ENCODE measurements at regions not wholly inside any gene's neighbourhood (a gene's known extent, or its start where the extent isn't known, plus 50 kb on each side); places are given as distances from the start of the nearest gene placed in this dataset.
"Not testable (repeated sequence)": the region's sequence is repeated elsewhere in the genome, so short reads cannot be mapped to it uniquely, and the experiment has no call there.

DNA sequence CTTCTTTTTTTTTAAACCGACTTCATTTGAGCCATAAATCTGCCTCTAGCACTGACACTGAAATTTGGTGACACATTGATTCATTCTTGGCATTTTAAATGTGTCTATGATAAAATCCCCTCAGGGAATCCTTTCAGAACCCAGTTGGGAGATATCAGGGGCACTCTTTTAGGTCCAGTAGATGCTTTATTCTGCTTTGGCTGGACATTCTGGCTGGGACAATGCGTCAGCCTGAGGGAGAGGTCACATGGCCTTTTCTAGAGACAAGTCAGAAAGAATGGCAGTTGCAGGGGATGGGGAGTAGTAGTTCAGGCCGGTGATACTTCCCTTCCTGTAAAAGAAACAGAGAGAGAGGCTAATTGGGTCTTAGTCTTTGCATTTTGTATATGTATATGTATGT, 63.1 kb downstream of the TRIM43 start:
- not testable (repeated sequence) for DNase-seq

DNA sequence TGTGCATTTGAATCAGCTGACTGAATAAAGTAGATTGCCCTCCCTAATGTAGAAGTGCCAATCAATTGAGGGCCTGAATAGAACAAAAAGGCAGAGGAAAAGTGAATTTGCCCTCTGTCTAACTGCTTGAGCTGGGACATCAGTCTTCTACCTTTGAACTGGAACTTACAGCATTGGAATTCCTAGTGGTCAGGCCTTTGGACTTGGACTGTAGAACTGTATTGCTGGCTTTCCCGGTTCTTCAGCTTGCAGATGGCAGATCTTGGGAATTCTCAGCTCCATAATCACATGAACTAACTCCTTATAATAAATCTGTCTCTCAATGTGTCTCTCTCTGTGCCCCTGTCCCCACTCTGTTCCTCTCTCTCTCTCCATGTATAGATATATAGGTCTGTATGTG, 64.8 kb downstream of the TRIM43 start:
- not testable (repeated sequence) for DNase-seq

DNA sequence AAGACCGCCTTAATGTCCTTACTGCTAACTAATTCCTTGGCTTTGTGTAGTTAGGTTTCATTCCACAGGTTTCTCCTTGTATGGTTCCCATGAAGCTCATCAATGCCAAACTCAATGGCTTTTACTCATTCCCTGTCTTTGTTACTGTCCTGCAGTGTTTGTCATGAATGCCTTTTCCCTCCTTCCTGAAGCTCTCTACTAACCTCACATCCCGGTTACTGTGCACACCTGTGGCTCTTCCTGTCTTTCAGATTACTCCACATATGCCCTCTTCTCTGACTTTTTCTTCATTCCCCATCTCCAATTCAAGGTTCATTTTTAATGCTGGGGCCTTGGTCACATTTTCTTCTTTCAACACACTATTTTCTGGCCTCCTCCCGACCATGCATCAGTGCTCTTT, 66.1 kb downstream of the TRIM43 start:
- DNase-seq = not testable (repeated sequence)

DNA sequence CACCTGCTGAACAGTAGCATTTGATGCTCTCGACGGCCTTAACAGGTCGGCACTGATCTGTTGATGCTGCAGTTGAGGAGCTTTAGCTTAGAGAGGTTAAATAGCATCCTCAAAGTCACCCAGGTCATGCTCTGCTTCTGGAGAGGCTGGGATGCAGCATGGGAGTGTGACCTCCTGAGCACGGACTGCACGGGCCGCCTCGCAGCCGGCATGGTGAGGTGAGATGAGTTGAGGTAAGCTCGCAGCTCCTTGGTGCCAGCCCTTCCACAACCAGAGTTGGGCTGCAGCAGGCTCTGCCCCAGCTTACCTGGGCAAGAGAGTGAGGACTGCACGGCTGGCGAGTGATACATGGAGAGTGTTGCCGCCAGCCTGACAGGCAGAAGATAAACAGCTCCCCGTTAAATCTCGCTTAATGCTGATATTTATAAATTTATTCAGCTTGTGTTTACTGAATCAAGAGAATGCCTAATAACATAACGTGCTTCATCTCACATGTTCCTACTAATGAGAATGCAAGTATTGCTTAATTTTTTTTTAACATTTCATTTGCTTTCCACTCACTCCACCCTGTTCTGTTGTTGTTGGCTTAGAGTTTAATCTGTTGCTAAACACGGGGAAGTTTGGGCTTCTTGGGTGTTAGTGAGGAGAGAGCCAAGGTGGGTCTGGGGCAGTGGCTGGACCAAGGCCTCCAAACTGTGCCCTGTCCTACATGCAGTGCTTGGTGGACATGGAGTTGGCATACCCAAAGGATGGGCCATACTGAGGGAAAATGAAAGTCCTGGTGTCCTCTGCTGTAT, 69.2 kb downstream of the TRIM43 start:
- not testable (repeated sequence) for DNase-seq

DNA sequence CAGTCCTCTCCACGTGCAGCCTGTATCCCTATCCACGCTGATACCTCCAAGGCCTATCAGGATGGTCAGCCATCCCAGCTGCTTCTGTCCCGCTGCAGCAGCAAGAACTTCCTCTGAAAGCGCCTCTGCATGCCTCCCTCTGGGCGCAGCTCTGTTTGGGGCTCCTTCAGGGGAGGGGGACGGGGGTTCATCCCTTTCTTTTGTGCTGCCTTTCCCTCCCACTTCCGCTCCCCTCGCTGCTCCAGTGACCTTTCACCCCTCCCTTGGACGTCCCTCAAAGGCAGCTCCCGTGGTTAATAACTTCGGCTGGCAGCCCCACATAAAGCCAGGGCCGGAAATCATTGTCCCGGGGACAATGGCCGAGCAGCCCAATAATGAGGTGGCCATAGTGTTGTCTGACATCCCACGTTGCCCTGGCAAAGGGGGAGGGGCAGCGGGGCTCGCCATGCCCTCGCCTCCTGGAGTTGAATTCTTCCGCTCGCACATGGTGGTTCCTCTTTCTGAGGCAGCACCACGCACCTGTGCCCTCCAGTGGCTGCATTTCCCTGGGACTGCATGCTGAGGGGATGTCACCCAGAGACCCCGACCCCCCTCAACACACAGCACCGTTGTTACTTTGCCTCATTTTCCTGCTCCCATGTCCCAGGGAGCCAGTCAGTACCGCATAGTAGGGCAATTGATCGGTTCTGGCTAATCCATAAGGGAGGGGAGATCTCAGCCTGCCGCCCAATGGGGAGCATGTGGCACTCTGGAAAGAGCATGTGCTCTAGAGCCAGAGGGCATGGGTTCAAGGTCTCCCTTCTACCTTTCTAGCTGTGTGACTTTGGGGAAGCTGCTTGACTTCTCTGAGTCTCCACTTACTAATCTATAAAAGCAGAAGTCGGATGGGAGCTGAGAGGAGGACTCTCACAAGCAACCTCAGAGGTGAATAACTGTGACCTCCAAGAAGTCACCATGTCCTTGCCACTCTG, 72.0 kb downstream of the TRIM43 start:
- not testable (repeated sequence) for DNase-seq

DNA sequence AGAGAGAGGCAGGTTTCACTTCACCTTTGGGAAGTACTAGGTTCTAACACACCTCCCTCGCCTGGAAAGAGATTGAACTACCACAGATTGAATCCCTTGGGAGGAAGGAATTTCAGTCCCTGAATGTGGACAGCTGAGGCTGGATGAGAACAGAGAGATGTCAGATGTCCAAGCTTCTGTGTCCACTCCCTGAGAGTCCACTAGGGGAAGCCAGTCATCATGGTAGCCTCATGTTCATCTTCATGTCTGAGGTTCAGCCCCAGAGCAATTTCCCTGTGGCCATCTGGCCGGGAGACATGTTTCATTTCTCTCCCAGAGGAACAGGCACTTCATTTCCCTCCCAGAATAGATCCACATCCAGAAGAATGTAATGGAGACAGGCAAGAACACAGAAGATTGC, 74.8 kb downstream of the TRIM43 start:
- DNase-seq = not testable (repeated sequence)

DNA sequence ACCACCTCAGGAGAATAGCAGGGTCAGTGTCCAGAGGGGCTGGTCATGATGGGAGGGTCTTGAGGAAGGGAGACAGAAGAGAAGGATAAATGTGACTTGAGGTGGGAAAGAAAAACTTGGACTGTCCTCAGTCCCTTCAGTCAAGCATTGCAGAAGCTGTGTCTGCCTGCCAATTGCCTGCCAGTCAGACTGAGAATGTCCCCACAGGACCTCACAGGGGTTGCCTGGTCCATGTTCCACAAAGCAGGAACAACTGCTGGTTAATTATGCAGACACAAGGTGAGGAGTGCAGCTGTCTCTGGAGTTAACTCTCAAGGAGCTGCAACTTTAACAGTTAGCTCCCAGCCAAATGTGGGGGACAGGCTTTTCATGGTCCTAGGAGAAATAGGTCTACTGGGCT, 75.7 kb downstream of the TRIM43 start:
- DNase-seq = no peak

DNA sequence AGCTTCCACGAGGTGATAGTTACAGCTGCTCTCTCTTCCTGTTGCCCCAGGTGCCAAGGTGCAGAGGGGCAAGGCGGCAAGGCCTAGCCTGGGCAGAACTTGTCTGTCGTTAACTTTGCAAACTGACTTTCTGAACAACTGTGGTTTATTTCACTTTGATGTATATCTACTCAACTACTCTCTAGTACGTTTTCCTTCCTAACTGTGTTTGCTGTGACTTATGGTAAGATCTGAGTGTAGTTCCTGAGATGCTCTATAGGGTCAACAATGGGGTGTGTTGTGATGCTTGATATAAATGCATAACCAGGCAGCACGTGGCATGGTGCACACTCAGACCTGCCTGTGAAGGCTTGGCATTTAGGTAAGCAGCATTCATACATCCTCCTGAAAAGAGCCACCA, 77.1 kb downstream of the TRIM43 start:
- DNase-seq = not testable (repeated sequence)

DNA sequence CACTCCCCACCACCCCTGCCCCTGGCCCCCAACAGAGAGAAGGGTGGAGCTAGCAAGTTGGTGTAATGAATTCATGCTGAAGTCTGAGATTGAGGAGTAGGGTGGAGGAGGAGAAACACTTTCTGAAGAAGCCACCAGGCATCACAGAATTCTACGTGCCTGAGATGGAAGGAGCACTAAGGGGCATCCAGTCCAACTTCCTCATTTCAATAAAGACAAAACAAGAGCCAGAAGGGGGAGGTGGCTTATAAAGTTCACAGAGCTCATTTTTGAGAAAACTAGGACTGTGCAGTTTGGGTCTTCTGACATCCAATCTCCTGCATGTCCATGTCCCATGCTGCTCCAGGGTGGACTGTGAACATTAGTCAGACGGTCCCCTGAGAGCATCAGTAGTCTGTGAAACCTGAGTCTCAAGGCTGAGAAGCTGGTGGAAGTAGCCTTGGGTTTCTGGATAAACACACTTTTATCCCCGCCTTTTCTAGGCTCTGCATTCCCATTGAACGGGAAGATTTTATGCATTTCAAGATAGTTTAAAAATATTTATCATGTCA, 77.7 kb downstream of the TRIM43 start:
- DNase-seq = no peak

DNA sequence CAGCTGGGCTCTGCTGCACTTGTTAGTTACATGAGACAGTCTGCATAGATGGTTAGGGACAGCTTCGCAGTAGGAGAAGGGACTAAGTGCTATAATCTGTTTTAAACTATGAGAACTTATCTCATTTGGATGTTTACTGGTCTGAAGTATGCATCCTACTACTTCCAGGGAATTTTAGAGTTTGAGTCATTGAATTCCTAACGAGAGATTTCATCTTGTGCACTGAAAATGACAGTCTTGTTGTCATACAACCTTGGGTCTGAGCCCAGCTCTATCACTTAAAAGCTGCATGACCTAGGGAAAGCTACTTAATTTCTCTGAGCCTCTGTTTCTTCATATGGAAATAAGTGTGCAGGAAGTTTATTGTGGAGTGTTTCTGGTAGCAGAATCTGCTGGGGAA, 78.4 kb downstream of the TRIM43 start:
- DNase-seq = no peak

DNA sequence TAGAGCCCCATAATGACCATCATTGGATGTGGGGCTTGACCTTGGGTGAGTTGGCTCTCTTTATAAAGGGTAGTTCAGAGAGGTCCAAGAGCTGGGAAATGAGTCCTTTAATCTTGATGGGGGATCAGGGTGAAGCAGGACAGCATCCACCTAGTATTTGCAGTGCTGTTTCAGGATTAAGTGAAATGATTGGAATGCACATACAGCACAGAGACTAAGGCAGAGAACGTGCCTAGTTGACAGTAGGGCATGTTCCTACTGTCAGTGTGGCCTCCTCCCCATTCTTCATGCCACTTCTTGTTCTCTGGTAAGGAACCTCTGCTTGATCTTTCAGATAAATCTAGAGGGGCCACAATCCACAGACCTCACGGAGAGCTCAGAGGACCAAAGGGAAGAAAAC, 78.9 kb downstream of the TRIM43 start:
- no peak for DNase-seq

DNA sequence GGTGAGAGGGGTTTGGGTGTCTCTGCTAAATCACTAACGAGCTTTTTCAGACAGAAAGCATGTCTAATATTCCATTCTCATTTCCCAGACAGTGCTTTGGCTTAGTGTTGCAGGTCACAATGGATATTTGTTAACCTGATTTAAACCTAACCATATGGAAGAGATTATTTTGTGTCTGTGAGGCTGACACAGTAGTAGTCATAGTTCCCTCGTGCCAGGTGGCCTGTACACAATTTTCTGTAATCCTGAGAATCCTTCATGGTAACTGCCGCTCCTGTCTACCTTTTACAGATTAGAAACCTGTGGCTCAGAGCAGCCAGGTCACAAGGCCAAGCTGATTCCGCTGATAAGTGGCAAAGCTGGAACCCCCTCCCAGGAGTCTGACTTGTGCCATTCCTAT, 79.4 kb downstream of the TRIM43 start:
- not testable (repeated sequence) for DNase-seq

DNA sequence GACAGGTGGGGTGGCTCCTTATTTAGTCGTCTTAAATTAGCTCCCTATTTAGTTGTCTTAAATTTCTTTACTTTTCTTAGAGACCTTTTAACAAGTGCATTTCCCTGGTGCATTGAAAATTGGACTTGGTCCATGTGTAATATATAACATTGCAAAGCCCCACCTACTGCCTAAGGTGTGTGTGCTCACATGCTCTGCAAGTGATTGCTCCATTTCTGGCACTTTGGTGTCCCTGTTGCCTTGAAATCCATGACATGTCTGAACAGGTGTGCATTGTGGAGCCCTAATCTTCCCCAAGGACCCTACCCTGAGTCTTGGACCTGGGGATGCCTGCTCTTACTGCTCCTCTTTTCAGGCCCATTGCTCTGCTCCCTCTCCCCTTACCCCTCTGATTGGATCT, 80.2 kb downstream of the TRIM43 start:
- not testable (repeated sequence) for DNase-seq

DNA sequence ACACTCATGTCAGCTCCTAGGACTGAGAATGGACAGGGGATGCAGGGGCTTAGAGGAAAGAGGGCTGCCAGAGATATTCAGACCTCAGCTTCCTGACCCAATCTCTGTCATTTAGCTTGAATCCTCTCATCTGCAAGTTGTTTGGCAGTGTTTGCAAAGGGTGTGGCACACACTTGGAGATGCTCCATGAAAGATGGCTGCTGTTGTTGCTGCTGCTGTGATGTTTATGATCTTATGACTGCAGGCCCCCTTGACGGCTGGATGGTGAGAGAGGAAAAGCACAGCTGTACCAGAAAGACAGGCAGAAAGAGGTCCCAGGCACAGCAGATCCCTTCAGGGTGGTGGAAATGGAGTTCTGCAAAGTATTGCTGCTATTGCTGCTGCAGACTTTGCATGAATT, 80.7 kb downstream of the TRIM43 start:
- not testable (repeated sequence) for DNase-seq

DNA sequence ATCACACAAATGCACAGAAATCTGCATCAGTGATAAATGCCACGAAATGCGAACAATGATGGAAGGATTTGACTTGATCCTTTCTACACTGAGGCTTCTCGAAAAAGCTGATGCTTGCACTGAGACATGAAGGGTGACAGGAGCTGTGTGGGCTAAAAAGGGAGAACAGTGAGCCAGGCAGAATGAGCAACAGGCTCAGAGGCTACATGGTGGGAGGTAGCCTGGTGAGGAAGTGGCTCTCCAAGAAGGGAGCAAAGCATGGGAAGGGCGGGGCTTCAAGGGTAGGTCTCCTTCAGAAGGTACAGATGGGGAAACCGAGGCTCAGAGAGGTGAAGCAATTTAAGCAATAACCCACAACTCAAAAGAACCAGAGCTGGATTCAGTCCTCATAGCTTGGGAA, 82.4 kb downstream of the TRIM43 start:
- no peak for DNase-seq

DNA sequence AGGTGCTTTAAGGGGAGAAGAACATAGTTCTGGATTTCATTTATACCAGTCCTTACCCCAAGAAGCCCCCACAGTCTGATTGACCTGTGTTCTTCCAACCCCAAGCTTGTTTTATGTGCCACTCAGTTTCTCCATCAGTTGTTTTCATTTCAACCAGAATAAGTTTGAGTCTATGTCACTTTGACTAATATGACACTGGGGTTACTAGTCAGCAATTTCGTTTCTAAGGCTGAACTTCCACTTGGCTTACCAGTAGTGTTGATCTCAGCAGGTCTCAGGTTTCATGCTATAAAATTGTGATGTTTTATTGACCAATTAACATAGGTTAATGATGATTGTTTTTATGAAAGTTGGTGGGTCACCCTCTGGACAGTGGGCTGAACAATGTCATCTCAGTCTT, 84.8 kb downstream of the TRIM43 start:
- not testable (repeated sequence) for DNase-seq

DNA sequence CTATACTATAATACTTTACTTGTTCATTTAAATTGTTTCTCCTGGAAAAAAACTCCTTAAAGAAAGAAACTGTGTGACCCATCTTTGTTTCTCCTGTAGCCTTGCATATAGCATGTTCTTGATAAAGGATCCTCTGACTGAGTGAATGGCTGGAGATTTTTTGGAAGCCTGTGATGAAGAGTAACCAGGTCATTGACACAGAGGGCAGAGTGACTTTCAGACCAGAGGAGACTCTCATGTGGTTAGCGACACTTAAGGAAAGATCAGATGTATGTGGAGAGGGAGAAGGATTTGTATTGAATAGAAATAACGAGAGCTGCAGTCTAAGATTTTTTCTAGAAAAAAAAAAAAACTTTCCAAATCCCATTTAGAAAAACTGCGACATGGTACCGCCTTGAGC, 85.5 kb downstream of the TRIM43 start:
- DNase-seq = no peak

DNA sequence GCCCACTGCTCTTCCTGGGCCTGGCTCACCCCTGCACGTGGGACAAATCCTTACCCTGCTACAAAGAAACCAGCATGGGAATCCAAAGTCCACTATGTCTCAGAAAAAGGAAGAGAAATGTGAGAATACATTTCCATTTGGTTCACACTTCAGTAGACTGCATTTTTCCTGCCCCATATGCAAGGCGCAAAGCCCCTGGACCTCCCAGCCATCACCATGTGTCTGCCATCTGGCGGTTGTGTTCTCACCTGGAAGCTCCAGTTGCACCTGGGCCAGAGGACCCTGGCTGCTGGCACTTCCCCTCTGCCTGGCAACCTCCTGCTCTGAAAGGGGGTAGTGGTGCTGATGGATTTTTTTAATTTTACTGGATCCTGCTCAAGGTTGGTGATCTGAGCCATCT, 86.0 kb downstream of the TRIM43 start:
- not testable (repeated sequence) for DNase-seq

DNA sequence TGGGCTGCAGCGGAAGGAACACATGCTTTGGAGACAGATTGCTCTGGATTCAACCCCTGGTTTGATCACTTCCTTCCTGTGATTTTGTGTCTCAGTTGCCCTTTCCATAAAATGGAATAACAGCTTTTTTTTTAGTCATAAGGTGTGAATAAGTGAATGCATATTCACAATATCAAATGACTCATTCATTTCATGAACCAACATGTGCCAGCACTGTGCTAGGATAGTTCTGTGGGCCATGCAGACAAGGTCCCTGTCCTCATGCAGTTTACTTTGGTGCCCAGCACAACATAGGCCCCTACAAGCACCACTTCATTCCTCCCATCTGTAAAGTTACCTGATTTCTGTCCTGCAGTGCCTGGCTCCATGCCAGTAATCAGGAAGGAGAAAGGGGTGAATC, 89.4 kb downstream of the TRIM43 start:
- not testable (repeated sequence) for DNase-seq

DNA sequence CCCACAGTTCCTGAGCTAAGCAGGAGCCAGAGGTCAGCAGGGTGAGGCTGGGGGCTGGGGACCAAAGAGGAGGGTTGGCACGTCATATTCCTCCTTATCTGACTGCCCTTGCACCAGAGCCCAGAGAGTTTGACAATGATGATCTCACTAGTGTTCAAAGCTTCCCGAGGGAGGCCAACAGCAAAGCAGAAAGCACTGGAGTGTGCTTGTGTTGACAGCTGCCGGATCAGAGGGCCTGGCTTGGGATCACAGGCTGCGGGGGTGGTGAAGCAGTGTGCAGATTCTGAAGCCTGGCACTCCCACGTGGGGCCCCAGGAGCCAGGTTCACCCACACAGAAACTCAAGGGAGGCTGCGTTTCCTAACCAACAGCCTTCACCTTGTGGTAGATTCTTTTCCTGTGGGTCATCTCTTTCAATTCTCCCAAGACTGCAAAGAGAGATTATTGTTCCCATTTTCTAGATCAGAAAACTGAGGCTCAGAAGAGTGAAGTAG, 89.8 kb downstream of the TRIM43 start:
- not testable (repeated sequence) for DNase-seq

DNA sequence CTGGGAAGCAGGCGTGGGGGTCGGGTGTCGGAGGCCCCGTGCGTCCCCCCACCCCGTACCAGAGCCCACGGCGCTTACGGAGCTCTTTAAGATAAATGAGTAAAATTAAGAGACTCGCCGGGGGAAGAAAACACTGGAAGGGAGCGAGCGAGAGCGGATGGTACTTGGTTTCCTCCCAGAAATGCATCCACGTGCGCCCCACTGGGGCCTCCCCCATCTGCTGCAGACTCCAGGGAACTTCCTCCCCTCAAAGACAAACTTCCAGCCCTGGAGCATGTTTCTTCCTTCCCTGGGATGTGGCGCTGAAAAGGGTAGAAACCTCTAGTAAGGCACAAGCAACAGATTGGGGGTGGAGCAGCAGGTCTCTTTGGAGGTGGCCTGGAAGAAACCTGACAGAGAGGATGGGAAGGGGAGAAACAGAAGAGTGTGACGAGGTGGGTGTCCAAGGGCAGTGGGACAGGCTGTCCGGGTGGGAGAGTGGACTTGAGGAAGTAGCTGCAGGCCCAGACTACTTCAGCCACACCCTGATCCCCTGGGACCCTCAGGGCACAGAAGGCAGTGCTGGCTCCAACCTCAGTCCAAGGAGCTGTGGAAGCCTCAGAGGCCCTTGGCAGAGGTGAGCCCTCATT, 91.2 kb downstream of the TRIM43 start:
- not testable (repeated sequence) for DNase-seq

DNA sequence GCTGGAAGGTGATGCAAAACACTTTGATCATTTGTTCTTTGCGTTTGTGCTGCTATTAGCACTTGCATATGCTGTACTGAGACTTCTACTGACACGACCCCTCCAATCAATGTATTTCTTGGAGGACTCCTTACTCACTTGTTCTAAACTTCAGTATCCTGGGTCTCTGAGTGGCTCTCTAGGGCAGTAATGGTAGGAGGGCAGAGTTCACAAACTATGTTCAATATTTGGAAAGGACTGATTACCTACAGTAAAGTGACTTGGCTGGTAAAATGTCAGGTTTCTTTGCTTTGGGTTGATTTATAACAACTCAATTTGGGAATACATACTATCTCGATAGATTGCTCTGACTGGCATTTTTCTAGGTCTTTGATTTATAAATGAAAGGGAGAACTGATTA, 93.7 kb downstream of the TRIM43 start:
- DNase-seq = no peak

All from NCI-H1930 (cell line).